Astrocyte of the cerebellum (primary cell): ENCODE measurements at regions not wholly inside any gene's neighbourhood (a gene's known extent, or its start where the extent isn't known, plus 50 kb on each side); places are given as distances from the start of the nearest gene placed in this dataset.

ENCODE experiments used
- DNase-seq: peaks from one replicate; pipeline ENCODE4 v3.0.0-alpha.2; 2011; ENCODE audit warnings: low read depth
- H3K4me3 ChIP-seq: 2 replicates; pipeline ENCODE4 v1.5.1; 2011; ENCODE audit warnings: mild to moderate bottlenecking, low read depth, low read length, moderate library complexity
- CTCF ChIP-seq: IDR thresholded peaks from 2 replicates; pipeline ENCODE4 v1.5.1; 2012; ENCODE audit warnings: low read length, low read depth, moderate library complexity, mild to moderate bottlenecking; ENCODE audit errors: missing control alignments
- in situ Hi-C: cut with HindIII; loops from 2 replicates; pipeline ENCODE4 v1.10.0; 2017; ENCODE audit warnings: low sequenced_read_pairs

- H3K4me3 ChIP-seq: no peak overlapping the region
- TF ChIP-seq CTCF: no peak
- no peak for DNase-seq
- in situ Hi-C loops: no loop called here
These were observed 2284.5 kb downstream of the LRRC4C start for GRCh38 chr11:39174965-39175364.

- in situ Hi-C loops: no loop called here
- no peak overlapping the region for H3K4me3 ChIP-seq
- TF ChIP-seq CTCF: no peak
- DNase-seq: no peak
These were observed 2285.3 kb downstream of the LRRC4C start for GRCh38 chr11:39174196-39174595.

GRCh38 chr11:39165021-39165420, 2294.4 kb downstream of the LRRC4C start:
- in situ Hi-C loops: no loop called here
- no peak overlapping the region for H3K4me3 ChIP-seq
- TF ChIP-seq CTCF: no peak
- DNase-seq: no peak

- H3K4me3 ChIP-seq: no peak overlapping the region
- no peak for DNase-seq
- in situ Hi-C loops: no loop called here
- no peak for TF ChIP-seq CTCF
These were observed 2310.2 kb downstream of the LRRC4C start for GRCh38 chr11:39149214-39149613.

DNA sequence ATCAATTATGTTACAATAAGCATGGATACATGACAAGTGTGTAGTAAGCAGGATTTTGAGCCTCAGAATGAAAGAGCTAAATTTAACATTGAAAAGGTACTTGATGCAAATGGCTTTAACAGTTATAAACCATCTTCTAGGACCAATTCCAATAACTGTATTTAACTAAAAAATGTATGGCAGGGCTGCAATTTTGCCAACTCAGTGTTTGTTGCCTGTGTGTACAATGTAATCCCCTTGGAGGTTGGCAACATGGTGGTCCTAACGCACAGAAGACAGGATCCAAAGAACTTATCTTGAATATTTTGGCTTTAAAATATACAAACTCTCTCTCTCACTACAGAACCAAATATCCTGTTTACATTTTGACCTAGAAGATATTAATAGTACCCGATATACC, 2314.1 kb downstream of the LRRC4C start:
- in situ Hi-C loops: no loop called here
- DNase-seq: no peak
- no peak overlapping the region for H3K4me3 ChIP-seq
- TF ChIP-seq CTCF: no peak

- no peak for DNase-seq
These were observed 2314.9 kb downstream of the LRRC4C start for GRCh38 chr11:39144351-39145130.

More at GRCh38 chr11:39144351-39145130, 2314.9 kb downstream of the LRRC4C start:
- in situ Hi-C loops: no loop called here
- TF ChIP-seq CTCF: no peak
- H3K4me3 ChIP-seq: no peak overlapping the region
